GM12892 (cell line): ENCODE measurements at regions not wholly inside any gene's neighbourhood (a gene's known extent, or its start where the extent isn't known, plus 50 kb on each side); places are given as distances from the start of the nearest gene placed in this dataset.

Experiments
- POLR2A ChIP-seq: IDR thresholded peaks from 2 replicates; pipeline ENCODE4 v1.6.1; 2011; ENCODE audit warnings: low read depth, low read length, control low read depth
- TAF1 ChIP-seq: IDR thresholded peaks from 2 replicates; pipeline ENCODE4 v1.6.1; 2011; ENCODE audit warnings: low read depth, mild to moderate bottlenecking, control low read depth, low read length, borderline replicate concordance

DNA sequence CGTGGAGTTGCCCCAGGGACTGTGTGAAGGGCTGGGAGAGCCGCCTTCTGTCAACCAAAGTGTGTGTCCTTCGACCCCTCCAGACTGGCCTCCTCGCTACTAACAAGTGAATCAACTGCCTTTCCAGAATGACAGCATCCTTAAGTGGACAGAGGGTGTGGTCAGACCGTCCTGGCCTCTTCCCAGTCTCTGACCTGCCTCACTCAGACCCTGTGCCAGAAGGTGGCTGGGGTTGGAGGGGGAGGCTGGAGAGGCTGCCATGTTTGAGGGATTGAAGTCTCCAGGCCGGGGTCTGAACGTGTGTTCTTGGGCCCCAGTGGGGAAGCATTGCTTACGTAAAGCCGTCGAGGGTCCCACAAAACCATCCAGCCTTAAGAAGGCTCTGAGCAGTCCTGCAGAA, 389.3 kb upstream of the IRX4 start:
- TF ChIP-seq POLR2A: no peak
- no peak for TF ChIP-seq TAF1
